ENCODE measurements at regions not wholly inside any gene's neighbourhood (a gene's known extent, or its start where the extent isn't known, plus 50 kb on each side); places are given as distances from the start of the nearest gene placed in this dataset.

DNA sequence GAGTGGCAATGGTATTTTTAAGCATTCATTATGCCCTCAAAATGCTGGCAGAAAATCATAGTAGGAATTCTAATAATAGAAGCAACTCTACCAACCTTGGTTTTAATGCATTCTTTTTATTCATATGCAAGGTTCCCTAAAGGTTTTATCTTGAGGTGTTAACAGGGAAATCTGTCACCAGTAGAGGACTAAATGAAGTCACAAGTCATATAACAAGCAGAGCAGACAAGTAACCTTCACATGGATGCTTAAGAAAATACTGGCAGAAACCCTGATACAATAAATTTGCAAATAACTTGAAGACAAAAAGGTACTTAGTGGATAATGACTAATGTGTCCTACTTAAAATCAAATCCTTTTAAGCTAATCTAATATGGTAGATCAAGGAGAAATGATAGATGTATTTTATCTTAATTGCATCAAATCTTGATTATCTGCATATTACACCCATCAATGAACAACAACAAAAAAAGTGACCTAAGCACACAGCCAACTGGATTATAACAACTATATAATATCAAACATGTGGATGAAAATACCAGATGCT is 73.3 kb downstream of the RFC3 start:
- no peak for DNase-seq (ENCODE audit: low read depth in 2 of 2)

DNA sequence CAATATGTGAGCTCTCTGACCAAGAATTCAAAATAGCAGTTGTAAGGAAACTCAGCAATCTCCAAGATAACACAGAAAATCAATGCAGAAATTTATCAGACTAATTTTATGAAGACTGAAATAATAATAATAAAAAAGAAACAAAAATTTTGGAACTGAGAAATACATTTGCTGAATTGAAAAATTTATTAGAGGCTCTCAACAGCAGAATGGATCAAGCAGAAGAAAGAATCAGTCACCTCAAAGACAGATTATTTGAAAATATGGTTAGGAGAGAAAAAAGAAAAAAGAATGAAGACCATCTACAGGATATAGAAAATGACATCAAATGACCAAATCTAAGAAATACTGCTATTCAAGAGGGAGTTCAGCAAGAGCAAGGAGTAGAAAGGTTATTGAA is 75.6 kb downstream of the RFC3 start:
- DNase-seq (ENCODE audit: low read depth in 2 of 2) = no peak

DNA sequence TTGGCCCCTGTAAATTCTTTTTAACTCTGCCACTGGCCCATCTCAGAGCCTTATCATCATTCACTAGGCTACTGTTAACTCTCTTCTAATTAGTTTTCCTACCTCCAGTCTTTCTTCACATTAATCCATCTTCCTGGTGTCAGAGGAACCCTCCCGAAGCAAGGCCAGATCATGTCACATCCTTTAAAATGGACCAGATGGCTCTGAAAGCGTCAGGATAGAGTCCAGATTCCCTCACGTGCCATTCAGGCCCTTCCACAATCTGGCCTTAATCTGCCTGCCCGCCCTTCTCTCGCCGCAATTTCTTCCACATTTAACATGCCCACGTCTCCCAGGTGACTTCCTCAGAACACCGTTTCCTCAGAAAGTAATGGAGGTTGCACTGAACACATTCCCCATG is 86.5 kb downstream of the RFC3 start:
- DNase-seq (ENCODE audit: low read depth in 2 of 2) = no peak

DNA sequence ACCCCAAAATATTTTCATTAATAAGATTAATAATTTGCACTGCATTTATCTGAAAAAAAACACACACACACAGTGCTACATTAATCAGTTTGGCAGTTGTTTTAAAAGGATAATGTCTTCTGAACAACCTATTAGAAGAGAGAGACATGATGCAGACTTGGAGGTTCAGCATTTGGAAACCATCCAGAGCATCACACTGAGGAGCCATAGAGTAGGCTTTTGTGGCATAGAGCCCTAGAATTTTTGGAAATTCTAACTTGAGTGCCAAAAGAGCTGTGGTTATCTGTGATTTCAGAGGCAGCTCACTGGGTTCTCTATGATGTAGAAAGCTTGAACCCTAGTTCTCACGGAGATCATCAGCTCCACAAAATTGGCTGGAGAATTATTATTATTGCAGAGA is 90.2 kb downstream of the RFC3 start:
- no peak for DNase-seq (ENCODE audit: low read depth in 2 of 2)

DNA sequence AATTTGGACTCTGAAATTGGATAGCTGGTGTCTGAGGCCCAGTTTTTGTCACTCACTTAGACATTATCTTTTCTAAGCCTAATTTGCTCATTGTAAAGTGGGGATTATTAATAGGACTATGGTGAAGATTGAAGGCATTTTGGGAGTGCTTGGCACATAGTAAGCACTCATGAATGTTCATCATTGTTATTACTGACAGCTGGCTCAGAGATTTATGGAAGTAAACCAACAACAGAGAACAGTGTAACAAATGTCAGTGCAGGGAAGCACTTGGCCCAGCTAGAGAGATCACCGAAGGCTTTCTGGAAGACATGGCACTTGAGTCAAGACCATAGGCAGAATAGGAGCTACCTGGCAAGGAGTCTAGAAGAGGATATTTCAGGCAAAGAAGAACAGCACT is 92.3 kb downstream of the RFC3 start:
- DNase-seq (ENCODE audit: low read depth in 2 of 2) = no peak

DNA sequence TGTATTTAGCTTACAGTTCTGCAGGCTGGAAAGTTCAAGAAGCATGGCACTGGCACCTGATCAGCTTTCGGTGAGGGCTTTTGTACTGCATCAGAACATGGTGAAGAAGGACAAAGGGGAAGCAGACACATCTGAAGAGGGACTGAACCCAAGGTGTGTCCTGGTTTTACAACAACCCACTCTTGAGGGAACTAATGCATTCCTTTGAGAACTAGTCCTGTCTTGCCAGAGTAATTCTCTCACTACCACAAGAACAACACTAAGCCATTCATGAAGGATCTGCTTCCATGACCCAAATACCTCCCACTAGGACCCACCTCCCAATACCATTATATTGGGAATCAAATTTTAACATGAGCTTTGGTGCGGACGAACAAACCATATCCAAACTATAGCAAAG is 93.6 kb downstream of the RFC3 start:
- no peak for DNase-seq (ENCODE audit: low read depth in 2 of 2)

DNA sequence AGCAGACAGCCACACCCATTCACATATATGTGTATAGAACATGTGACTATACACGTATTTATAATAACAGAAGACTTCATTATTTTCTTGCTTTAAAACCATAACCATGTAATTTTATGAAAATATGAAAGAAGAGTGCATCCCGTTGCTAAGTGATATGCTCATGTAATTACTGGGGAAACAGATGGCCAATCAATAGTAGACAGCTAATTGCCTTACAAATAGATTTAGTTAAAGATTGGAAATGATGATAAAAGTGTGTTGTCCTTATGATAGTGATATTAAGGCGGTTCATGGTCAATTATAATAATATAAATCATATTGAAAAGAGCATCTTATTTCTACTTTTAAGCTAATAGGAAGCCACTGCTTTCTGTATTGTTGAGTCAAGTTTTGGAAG is 95.9 kb downstream of the RFC3 start:
- no peak for DNase-seq (ENCODE audit: low read depth in 2 of 2)

DNA sequence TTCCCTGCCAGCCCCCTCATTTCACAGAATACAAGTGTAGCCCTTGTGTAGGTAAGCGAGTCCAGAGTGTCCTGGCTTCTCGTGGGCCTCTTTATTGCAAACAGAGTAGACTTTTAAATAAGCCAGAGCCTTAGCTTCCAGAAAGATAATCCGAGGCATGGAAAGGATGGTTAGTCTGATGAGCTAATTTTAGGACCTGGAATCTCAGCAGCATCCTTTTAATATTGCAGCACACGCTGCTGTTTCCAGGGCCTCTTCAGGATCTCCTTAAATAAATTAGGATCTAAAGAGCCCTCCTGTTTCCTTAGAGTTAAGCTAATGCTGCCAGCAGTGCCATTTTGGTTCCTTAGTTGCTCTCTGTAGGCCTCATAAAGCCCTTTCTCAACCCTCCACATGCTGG is 99.2 kb downstream of the RFC3 start:
- no peak for DNase-seq (ENCODE audit: low read depth in 2 of 2)

DNA sequence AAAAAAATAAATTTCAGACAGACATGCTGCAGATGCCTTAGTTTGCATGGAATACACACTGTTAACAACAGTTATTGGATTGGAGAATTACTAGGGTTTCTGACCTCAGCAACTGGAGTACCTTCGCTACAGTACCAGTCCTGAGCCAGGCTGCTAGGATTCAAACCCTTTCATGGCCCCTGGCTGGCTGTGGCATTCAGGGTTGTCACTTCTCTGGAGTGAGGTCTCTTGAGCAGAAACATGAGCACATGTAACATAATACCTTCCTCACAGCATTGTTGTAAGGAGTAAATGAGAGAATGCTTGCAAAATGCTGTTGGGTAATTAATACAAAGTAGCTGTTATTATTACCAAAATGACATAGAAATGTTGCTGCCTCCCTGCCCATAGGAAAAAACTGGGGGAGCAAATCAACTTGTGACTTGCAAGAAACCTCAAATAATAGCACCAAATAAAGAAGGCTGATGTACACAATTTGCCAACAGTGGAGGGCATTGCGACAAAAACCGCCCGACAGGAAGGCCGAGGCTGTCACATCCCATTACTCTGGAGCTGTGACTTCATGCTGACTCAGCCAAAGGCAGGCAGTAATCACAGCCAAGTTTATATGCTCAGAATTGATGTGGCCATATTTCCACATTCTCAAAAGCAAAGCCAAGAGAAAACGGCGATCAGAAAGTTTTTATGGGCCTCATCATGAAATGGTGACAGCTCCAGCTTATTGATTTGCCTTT is 100.4 kb downstream of the RFC3 start:
- DNase-seq (ENCODE audit: low read depth in 2 of 2) = peak; percentile 40 to 48

DNA sequence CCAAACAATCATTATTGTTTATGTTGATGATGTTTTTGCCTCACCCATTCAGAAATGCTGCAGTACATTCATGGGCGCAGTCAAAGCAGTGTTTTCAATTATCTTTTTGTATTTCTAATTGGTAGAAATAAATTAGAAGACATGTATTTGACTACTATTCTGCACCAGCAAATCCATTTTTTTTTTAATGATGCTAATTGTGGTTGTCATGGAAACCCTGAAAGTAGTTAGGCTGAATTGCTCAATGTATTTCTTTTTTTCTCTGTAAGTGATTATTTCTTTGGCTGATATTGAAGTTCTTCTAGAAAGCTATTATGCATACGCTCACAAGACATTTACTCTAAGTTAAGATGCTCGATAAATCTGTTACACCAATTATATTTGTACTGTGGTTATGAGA is 101.2 kb downstream of the RFC3 start:
- DNase-seq (ENCODE audit: low read depth in 2 of 2) = no peak

DNA sequence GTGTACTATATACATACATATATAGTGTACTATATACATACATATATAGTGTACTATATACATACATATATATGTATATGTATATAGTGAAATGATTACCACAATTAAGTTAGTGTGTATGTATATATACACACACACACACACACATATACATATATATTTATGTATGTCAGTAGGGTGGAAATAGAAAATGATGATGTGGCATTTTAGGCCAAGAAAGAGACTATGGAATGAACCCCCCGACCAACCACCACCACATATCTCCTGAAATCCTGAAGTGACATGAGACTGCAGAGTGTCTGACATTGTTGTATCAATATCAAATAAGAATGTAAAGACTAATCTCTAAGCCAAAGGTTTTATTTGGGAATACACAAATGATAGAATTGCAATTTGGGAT is 107.6 kb downstream of the RFC3 start:
- no peak for DNase-seq (ENCODE audit: low read depth in 2 of 2)

DNA sequence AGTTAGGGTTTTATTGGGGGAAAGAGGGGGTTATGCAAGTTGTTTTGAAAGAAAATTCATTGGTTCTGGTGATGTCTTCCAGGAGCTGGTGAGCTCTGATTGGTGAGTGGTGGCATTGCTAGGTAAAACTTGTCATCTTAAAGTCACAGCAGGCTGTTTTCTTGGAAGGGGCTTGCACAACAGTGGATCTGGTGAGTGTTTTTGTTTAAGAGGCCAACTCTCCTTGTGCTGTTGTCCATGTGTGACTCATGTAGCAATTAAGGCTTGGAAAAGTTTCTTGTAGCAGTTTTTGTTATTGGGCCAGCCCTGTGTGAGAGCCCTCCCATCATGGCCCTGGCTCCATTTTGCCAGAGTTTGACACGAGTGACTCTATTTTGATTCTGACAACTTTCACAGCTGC is 109.4 kb downstream of the RFC3 start:
- peak in 1 of 2 experiments; percentile 10 for DNase-seq (ENCODE audit: low read depth in 2 of 2)

DNA sequence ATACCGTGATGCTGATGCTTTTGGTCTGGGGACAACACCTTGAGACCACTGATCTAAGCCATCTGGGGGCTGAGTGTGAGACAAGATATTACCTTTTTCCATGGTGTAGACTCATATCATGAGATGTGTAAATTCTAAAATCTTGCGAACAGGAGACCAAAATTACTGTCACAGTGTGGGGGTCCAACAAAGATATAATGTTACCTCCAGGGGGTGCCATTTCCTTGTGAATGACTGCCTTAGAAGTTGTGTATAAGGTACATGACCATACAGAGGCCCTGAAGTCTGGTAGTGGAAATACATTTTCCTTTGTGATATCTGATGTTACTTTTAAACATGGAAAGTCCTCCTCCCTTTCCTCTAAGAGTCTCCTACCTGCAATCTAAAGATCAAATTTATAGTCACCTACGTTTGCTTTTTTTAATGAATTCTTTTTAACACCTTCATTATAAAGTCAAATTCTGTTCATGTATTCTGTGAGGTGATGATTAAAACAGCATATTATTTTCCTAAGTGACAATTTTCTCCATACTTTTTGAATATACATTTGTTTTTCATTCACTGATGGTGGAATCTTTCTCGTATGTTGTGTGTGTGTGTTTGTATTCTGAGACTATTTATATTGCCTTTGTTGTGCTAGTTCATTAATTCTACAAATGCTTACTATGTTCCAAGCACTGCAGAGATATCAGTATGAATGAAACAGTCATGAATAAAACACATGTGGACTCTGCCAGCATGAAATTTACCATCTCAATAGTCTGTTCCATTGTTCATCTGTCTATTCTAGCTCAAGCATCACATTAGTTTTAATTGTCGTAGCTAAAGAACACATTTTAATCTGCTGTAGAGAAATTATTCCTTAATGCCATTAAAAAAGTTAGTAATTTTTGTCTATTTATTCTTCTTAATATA is 113.7 kb downstream of the RFC3 start:
- DNase-seq (ENCODE audit: low read depth in 2 of 2) = peak in 1 of 2 experiments; percentile 31

DNA sequence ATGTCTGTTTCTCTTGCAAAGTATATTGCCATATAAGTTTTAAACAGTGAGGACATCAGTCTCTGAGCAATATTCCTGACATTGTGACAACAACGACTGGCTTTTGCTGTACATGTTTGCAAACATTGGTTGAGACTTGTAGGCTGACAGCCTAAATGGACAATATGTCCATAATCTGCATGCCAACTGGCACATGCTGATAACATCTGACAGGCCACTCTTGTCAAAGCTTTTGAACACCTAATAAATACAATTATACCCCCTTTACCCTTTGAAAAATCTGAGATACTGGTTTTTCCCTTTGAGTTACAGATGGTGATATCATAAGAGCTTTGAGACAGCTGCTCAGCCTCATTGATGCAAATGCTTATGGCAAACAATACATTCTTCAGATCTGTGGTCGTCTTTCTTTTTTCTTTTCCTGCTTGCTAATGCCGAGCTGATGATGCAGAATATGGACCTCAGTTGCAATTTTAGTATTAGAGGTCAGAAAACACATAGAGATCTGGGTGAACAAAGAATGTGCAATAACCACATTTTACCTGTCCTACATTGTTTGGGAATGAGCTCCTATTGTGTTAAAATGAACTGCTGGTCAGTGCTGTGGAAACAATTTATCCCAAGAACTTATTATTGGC is 114.9 kb downstream of the RFC3 start:
- no peak for DNase-seq (ENCODE audit: low read depth in 2 of 2)

DNA sequence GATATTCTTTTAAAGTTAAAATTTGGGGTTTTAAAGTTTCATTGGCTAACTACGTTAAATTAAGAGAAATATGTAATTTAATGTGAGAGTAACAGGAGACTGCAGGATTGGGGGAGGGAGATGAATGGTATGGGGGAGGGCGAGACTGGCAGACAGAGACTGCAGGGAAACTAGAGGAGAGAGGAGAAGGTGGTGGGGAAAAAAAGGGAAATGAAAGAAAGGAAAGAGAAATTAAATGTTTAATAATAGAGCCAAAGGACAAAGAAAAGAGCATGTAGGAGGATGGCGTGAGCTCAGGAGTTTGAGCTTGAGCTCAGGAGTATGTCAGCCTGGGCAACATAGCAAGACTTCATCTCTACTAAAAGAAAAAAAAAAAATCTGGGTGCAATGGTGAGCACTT is 115.9 kb downstream of the RFC3 start:
- no peak for DNase-seq (ENCODE audit: low read depth in 2 of 2)

DNA sequence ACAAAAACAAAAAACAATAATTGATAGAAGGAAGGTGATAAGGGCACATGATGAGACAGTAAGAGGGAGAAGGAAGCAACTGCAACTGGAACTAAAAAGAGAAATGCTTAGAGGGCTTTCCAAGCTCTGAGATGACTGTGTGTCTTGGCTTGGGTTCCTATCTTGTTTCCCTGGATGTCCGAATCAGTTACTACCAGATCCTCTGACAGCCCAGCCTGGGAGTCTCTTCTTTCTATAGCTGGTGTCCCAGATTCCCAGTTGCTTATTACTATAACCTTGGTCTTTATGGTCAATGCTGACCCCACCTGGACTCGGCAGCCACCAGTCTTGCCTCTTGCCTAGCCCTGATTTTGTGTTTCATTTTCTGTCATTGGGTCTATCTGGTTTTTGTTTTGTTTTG is 116.4 kb downstream of the RFC3 start:
- no peak for DNase-seq (ENCODE audit: low read depth in 2 of 2)

DNA sequence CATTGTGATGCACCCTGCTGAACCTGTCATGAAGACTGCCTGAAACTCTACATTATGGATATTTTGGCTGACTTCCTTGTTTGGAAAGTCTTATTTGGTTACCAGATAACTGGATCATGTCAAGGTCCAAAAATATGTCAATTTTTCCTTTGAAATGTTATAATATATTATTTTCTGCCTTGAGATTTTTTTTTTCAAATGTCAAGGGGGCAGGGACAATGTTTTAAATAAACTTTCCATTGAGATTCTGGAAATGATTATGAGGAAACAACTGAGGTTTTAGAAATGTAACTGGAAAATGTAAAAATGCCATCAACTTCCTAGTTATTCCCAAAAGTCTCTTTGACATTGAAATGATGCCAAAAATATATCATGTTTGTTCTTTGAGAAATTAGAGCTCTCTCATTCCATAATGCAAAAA is 117.0 kb downstream of the RFC3 start:
- no peak for DNase-seq (ENCODE audit: low read depth in 2 of 2)

DNA sequence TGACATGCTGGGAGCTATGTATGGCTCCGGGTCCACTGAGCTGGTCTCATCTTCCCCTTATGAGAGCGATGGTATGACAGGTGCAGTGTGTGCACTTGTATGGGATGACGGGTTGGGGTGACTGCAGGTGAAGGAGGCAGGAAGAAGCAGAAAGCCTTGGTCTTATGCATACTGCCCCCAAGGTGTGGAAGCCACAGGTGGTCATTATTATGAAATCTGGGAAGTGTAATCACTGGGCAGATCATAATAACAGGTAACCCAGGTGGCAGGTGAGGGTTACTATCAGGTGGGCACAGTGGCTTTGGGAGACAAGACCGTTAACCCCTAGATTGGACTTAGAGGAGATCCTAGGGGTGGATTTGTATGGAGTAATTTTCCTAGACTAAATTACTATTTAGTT is 118.0 kb downstream of the RFC3 start:
- no peak for DNase-seq (ENCODE audit: low read depth in 2 of 2)

DNA sequence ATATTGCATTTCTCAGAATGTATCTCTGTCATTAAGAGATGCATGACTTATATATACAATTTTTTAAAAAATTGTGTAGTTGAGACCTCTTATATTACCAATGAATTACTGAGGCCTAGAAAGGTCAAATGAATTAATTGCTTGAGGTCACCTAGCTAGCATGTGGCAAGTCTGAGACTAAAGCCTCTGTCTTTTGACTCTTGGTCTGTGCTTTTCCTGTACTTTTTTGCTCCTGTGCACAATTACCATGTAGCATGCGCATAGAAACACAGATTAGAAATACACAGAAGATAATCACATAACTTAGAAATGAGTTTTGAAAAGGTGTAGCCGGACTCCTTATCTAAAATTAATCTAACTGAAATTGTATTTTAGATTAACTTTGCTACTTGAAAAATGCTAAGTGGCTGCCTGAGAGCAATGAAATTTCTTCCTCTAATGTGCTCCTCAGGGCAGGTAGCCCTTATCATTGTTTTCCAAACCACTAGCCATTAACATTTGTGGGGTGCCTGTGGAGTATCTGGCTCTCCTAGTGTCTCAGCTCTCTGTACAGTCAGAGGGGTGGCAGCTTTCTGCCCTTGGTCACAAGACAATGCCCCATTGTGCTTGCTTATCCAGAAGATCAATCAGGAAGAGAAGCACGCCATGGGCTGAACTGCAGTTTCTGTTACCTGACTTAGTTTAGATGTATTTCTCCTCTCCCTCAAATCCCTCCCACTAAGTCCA is 119.6 kb downstream of the RFC3 start:
- DNase-seq (ENCODE audit: low read depth in 2 of 2) = no peak

DNA sequence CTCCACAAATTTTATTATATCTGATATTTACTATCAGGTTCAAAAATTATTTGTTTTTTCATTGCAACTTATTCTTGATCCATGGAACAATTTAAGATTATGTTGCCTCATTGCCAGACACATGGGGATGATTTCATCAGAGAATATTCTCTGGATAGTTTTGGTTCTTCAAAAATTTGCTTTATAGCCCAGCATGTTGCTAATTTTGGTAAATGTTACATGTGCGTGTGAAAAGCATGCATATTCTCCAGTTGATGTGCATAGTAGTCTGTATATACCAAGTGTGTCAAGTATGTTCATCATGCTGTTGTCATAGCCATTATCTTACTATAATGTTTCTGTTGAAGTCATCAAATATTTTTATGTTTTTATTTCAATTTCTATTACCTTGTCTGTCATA is 122.3 kb downstream of the RFC3 start:
- peak in 1 of 2 experiments; percentile 15 for DNase-seq (ENCODE audit: low read depth in 2 of 2)

DNA sequence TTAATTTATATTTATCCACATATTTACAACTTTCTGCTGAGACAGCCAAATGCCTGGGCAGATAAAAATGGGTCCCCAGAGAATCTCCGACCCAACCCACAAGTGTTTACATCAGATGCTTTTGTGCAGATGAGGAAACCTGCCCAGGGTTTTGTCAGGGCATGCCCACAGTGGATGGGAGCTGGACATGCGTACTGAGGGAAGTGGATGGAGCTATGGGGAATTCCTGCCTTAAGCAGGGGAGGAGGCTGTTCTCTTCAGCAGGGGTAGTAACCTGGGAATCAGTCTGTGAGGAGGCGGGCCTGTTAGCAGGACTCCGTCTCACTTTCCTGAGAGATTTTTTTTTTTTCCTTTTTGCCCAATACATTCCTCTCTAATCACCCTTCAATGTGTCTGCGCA is 122.9 kb downstream of the RFC3 start:
- DNase-seq (ENCODE audit: low read depth in 2 of 2) = no peak

DNA sequence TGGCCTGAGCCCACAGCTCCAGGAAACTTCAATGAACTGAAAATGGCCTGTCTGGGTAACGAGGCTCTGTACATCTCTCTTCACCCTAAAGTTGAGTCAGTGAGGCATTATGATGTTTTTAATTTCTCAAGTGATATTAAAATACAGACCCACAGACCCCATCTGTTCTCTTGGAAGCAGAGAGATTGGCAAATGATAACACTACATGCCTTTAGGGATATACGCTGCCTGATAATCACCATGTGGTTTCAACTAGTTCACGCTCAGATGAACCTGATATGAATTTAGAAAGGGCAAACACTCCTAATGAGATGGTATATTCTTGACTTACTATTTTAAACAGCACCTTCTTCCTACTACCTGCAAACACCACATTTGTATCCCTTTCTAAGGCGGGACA is 127.5 kb downstream of the RFC3 start:
- no peak for DNase-seq (ENCODE audit: low read depth in 2 of 2)

Data from fibroblast of skin of left biceps (primary cell).